ENCODE measurements at regions not wholly inside any gene's neighbourhood (a gene's known extent, or its start where the extent isn't known, plus 50 kb on each side); places are given as distances from the start of the nearest gene placed in this dataset.

DNA sequence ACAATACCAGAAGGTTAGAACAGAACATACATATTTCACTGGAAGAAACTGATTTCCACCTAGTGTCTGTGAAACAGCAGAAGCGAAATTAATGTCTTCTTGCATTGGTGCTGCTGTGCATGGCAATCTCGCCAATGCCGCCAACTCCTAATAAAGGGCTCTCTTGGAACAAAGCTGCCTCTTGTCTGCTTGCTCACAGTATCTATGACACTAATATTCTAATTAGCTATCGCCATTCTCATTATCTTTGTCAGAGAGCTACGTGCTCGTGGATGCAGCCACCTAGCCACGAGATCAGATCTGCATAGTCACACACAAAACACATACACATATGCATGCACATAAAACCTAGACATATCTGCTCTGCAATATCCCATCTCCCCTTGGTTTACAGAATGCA is 145.9 kb upstream of the OLIG3 start:
- intact Hi-C loops (cut with micrococcal nuclease; ENCODE audit: unreplicated experiment) (loop anchor here (2.0 to 5.0 kb wide), 5 partner anchors 51 to 545 kb away; no protein-coding TSS in a partner anchor), in situ Hi-C loops (cut with MboI) (loop anchor here (5.0 kb wide), 1 partner anchor 548 kb away; no protein-coding TSS in a partner anchor)
- H3K27me3 ChIP-seq (replicated peaks in 1 of 2; ENCODE audit: control insufficient read depth in 2 of 2, insufficient read depth in 2 of 2, low read length in 1 of 2), result no peaks in the 10 kb centered on the region
- DNase-seq (ENCODE audit: low read depth, low spot score) (no peak), ATAC-seq (no peak), FAIRE-seq (no peak)
- no peaks in the 10 kb centered on the region; the same call in 1 of the 3 replicates for H3K9me3 ChIP-seq (replicated peaks; ENCODE audit: control insufficient read depth, insufficient read depth, low read length)
- ChIA-PET POLR2A (interaction anchor here (0.5 to 1.1 kb wide), 2 partner anchors 292 to 478 kb away, joined by 3 read pairs; no protein-coding TSS in a partner anchor), SMC1A (ENCODE audit: uncharacterized antibody, unreplicated experiment) (interaction anchor here (0.6 to 2.7 kb wide), 9 partner anchors 12 to 565 kb away, joined by 3 to 20 read pairs (median 4); no protein-coding TSS in a partner anchor), RAD21 (ENCODE audit: unreplicated experiment) (interaction anchor here (0.6 to 2.6 kb wide), 5 partner anchors 19 to 563 kb away, joined by 3 to 15 read pairs (median 3); no protein-coding TSS in a partner anchor), CTCF (interaction anchor here (0.7 to 4.1 kb wide), 7 partner anchors 13 to 563 kb away, joined by 3 to 25 read pairs (median 8); no protein-coding TSS in a partner anchor)
- TF ChIP-seq, protein P1, sequence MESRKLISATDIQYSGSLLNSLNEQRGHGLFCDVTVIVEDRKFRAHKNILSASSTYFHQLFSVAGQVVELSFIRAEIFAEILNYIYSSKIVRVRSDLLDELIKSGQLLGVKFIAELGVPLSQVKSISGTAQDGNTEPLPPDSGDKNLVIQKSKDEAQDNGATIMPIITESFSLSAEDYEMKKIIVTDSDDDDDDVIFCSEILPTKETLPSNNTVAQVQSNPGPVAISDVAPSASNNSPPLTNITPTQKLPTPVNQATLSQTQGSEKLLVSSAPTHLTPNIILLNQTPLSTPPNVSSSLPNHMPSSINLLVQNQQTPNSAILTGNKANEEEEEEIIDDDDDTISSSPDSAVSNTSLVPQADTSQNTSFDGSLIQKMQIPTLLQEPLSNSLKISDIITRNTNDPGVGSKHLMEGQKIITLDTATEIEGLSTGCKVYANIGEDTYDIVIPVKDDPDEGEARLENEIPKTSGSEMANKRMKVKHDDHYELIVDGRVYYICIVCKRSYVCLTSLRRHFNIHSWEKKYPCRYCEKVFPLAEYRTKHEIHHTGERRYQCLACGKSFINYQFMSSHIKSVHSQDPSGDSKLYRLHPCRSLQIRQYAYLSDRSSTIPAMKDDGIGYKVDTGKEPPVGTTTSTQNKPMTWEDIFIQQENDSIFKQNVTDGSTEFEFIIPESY (IDR thresholded peaks at IDR 0.05), result 0 out of 2 replicates have a peak, but pooled peaks have one; percentile 22
- no peak for TF ChIP-seq MYC (IDR thresholded peaks at IDR 0.05; ENCODE audit: insufficient read depth, insufficient read length, insufficient replicate concordance, low read length, severe bottlenecking)
- H4K20me1 ChIP-seq (ENCODE audit: control insufficient read depth, insufficient read depth), result no peaks in the 10 kb centered on the region
- no peaks in the 10 kb centered on the region for H3K36me3 ChIP-seq (ENCODE audit: control insufficient read depth in 2 of 2, insufficient read depth in 2 of 2, low read length in 1 of 2)
- no peaks in the 10 kb centered on the region for H3K79me2 ChIP-seq (ENCODE audit: control insufficient read depth, insufficient read depth, low read length)
- no peak overlapping the region for H3K4me3 ChIP-seq
- WGBS (ENCODE audit: insufficient coverage, insufficient replicate concordance, low lambda C conversion rate, missing lambda C conversion rate), result 95% methylated on average over 7 of the region's 7 CpGs
- H3K4me1 ChIP-seq (ENCODE audit: control insufficient read depth, insufficient read depth, low read length), result peaks cover 27% of the 10 kb centered on the region
- H3K27ac ChIP-seq (ENCODE audit: control insufficient read depth, insufficient read depth), result no peak overlapping the region
- H3K9ac ChIP-seq (ENCODE audit: control insufficient read depth, insufficient read depth, low read length), result no peak overlapping the region
- H2AFZ ChIP-seq (ENCODE audit: control insufficient read depth, low read depth, low read length), result no peak overlapping the region
- no peak overlapping the region for H3K4me2 ChIP-seq (ENCODE audit: control insufficient read depth, insufficient read depth)
- BruUV-seq (replicated peaks), result no TSS peak
